Astrocyte (in vitro differentiated cells and primary cell): ENCODE measurements at regions not wholly inside any gene's neighbourhood (a gene's known extent, or its start where the extent isn't known, plus 50 kb on each side); places are given as distances from the start of the nearest gene placed in this dataset.

ENCODE experiments used
- DNase-seq: peaks from one replicate; pipeline ENCODE4 v3.0.0-alpha.2; 2010; ENCODE audit warnings: low read depth
- FAIRE-seq: peaks from 2 replicates; lab custom pipeline; 2011; peaks lifted over from hg19 to GRCh38; lab: Jason Lieb, UNC
- H2AFZ ChIP-seq: 2 replicates; pipeline ENCODE4 v1.6.0; 2012; ENCODE audit warnings: low read depth, low read length, inconsistent platforms
- H3K27ac ChIP-seq: 2 replicates; pipeline ENCODE4 v1.5.1; 2011; ENCODE audit warnings: low read depth, low read length, inconsistent platforms
- H3K27me3 ChIP-seq: 2 replicates; pipeline ENCODE4 v1.6.0; 2011; ENCODE audit warnings: low read length, inconsistent platforms; ENCODE audit not compliant: insufficient read depth
- H3K36me3 ChIP-seq: 2 replicates; pipeline ENCODE4 v1.5.1; 2011; ENCODE audit warnings: low read length, inconsistent platforms; ENCODE audit not compliant: insufficient read depth
- H3K4me1 ChIP-seq: 2 replicates; pipeline ENCODE4 v1.5.1; 2011; ENCODE audit warnings: low read length, inconsistent platforms; ENCODE audit not compliant: insufficient read depth
- H3K4me2 ChIP-seq: 2 replicates; pipeline ENCODE4 v1.6.0; 2012; ENCODE audit warnings: low read length, inconsistent platforms
- H3K4me3 ChIP-seq: 2 replicates; pipeline ENCODE4 v1.5.1; 2011; ENCODE audit warnings: low read depth, mild to moderate bottlenecking, low read length, inconsistent platforms; ENCODE audit not compliant: insufficient read depth
- H3K79me2 ChIP-seq: 2 replicates; pipeline ENCODE4 v1.6.0; 2012; ENCODE audit warnings: mild to moderate bottlenecking, low read length, inconsistent platforms; ENCODE audit not compliant: insufficient read depth
- H3K9ac ChIP-seq: 2 replicates; pipeline ENCODE4 v1.6.0; 2012; ENCODE audit warnings: mild to moderate bottlenecking, low read length, inconsistent platforms
- H3K9me3 ChIP-seq: 2 replicates; pipeline ENCODE4 v1.5.1; 2012; ENCODE audit warnings: low read depth, mild to moderate bottlenecking, low read length, inconsistent platforms; ENCODE audit not compliant: insufficient read depth
- H4K20me1 ChIP-seq: 2 replicates; pipeline ENCODE4 v1.6.0; 2012; ENCODE audit warnings: low read length, inconsistent platforms; ENCODE audit not compliant: insufficient read depth
- H3K27ac Mint-ChIP-seq: one replicate; pipeline ENCODE4 v1.8.0; 2021; ENCODE audit warnings: mild to moderate bottlenecking, mixed read lengths; ENCODE audit not compliant: unreplicated experiment
- H3K27me3 Mint-ChIP-seq: one replicate; pipeline ENCODE4 v1.8.0; 2021; ENCODE audit warnings: low read depth, mixed read lengths; ENCODE audit not compliant: unreplicated experiment
- H3K36me3 Mint-ChIP-seq: one replicate; pipeline ENCODE4 v1.8.0; 2021; ENCODE audit warnings: low read depth, mixed read lengths; ENCODE audit not compliant: unreplicated experiment
- H3K4me1 Mint-ChIP-seq: one replicate; pipeline ENCODE4 v1.8.0; 2021; ENCODE audit warnings: low read depth, mixed read lengths; ENCODE audit not compliant: unreplicated experiment
- H3K4me3 Mint-ChIP-seq: one replicate; pipeline ENCODE4 v1.8.0; 2021; ENCODE audit warnings: mild to moderate bottlenecking, moderate library complexity, mixed read lengths; ENCODE audit not compliant: unreplicated experiment
- H3K9me3 Mint-ChIP-seq: one replicate; pipeline ENCODE4 v1.8.0; 2021; ENCODE audit warnings: mild to moderate bottlenecking, mixed read lengths; ENCODE audit not compliant: unreplicated experiment
- EZH2 ChIP-seq: IDR thresholded peaks from 2 replicates; pipeline ENCODE4 v1.6.1; 2012; ENCODE audit warnings: mild to moderate bottlenecking, low read length, inconsistent platforms; ENCODE audit not compliant: insufficient read depth
- TF ChIP-seq, protein P1 (sequence below): IDR thresholded peaks from 2 replicates; pipeline ENCODE4 v1.5.1; 2011; ENCODE audit warnings: low read depth, mild to moderate bottlenecking, inconsistent platforms, low read length, moderate library complexity; ENCODE audit not compliant: insufficient read depth

DNA sequence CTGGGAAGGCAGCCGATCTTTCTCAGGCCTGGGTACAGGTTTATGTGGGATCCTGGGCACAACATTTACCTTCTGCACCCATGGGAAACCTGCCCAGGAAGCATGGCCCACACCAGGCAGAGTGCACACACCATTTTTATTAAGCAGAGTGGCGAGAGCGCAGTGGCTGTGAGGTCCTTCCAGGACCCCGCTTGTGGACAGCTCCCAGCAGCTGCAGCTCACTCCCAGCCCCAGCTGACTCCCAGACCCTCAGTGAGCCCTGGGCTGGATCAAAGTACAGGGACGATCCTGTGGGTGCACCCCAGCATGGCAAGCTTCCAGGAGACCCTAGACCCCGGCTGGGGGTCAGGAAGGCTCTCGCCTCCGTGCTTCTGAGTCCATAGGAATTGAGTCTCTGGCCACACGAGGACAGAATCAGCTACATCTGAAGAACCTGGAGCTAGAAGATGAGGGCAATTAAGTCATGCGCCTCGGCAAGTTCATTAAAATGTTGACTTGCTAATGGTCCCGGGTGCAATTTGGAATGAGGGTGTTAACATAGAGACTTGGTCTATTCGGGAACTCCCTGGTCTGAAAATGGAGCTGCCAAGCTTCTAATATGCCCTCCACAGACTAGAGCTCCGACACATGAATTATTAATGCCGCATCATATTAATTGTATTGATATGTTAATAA is 65.4 kb upstream of the SLCO4A1 start:
- Mint-ChIP-seq H3K4me1 (no peaks in the 10 kb centered on the region), H3K36me3 (no peaks in the 10 kb centered on the region), H3K9me3 (no peaks in the 10 kb centered on the region), H3K27ac (no peak overlapping the region), H3K4me3 (no peak overlapping the region), H3K27me3 (peaks cover 64% of the 10 kb centered on the region)
- H3K36me3 ChIP-seq: no peaks in the 10 kb centered on the region
- H3K9me3 ChIP-seq: no peaks in the 10 kb centered on the region
- H3K27ac ChIP-seq: no peak overlapping the region
- no peak overlapping the region for H3K4me2 ChIP-seq
- no peak overlapping the region for H2AFZ ChIP-seq
- no peak for DNase-seq
- peaks cover 14% of the 10 kb centered on the region for H3K27me3 ChIP-seq
- no peaks in the 10 kb centered on the region for H3K4me1 ChIP-seq
- H3K79me2 ChIP-seq: no peaks in the 10 kb centered on the region
- peaks cover 7% of the 10 kb centered on the region for H4K20me1 ChIP-seq
- no peak for FAIRE-seq
- H3K4me3 ChIP-seq: no peak overlapping the region
- no peak overlapping the region for H3K9ac ChIP-seq
- TF ChIP-seq, protein P1, sequence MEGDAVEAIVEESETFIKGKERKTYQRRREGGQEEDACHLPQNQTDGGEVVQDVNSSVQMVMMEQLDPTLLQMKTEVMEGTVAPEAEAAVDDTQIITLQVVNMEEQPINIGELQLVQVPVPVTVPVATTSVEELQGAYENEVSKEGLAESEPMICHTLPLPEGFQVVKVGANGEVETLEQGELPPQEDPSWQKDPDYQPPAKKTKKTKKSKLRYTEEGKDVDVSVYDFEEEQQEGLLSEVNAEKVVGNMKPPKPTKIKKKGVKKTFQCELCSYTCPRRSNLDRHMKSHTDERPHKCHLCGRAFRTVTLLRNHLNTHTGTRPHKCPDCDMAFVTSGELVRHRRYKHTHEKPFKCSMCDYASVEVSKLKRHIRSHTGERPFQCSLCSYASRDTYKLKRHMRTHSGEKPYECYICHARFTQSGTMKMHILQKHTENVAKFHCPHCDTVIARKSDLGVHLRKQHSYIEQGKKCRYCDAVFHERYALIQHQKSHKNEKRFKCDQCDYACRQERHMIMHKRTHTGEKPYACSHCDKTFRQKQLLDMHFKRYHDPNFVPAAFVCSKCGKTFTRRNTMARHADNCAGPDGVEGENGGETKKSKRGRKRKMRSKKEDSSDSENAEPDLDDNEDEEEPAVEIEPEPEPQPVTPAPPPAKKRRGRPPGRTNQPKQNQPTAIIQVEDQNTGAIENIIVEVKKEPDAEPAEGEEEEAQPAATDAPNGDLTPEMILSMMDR: no peak
- TF ChIP-seq EZH2: no peak

DNA sequence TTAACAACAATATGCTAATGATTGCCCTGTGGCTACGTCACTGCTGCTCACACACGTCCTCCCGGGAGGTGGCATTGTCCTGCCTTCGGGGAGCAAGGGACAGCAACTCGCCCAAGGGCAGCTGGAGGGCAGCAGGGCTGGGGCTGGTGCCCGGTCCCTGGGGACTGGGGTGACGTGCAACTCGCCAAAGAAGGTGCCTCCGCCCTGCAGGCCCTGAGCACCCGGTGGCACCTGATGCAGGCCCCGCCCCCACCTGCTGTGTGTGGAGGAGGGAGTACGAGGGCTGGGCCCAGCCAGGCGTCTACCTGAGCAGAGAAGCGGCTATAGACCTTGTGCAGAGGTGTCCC is 64.8 kb upstream of the SLCO4A1 start:
- peaks cover 7% of the 10 kb centered on the region for H4K20me1 ChIP-seq
- no peak overlapping the region for H3K9ac ChIP-seq
- no peak for DNase-seq
- H3K27me3 ChIP-seq: peaks cover 14% of the 10 kb centered on the region
- H3K9me3 ChIP-seq: no peaks in the 10 kb centered on the region
- no peak overlapping the region for H2AFZ ChIP-seq
- no peaks in the 10 kb centered on the region for H3K4me1 ChIP-seq
- no peak overlapping the region for H3K4me3 Mint-ChIP-seq
- no peak overlapping the region for H3K27ac Mint-ChIP-seq
- H3K27ac ChIP-seq: no peak overlapping the region
- peaks cover 65% of the 10 kb centered on the region for H3K27me3 Mint-ChIP-seq
- H3K36me3 Mint-ChIP-seq: no peaks in the 10 kb centered on the region
- no peaks in the 10 kb centered on the region for H3K9me3 Mint-ChIP-seq
- no peaks in the 10 kb centered on the region for H3K36me3 ChIP-seq
- H3K4me2 ChIP-seq: no peak overlapping the region
- no peak for FAIRE-seq
- no peaks in the 10 kb centered on the region for H3K4me1 Mint-ChIP-seq
- no peak for TF ChIP-seq EZH2
- TF ChIP-seq, protein P1: no peak
- H3K4me3 ChIP-seq: no peak overlapping the region
- H3K79me2 ChIP-seq: no peaks in the 10 kb centered on the region

DNA sequence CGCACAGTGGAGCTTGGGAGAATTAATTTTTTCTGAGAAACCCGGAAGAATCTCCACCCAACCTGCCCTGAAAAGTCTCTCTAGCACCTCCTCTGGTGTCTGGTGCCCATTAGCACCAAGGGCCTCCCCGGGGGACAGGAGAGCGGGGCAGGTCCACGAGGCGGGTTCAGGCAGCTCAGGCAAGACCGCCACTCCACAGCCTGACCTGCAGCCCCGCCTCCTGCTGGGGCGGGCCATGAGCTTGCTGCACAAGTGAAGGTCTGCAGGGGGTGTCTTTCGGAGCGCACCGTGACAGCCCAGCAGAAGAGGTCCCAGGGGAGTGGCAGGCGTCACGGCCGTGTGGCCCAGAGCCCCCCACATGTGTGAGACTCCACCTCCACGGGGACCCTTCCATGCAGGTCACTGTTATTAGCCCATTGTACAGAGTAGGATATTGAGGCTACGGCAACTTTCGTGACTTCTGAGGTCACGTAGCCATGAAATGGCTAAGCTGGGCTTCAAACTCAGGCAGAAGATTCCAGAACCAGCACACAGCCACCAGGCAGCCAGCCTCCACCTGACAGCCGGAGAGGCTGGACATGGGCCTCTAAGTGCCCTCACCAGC is 63.9 kb upstream of the SLCO4A1 start:
- no peak for TF ChIP-seq EZH2
- TF ChIP-seq, protein P1: no peak
- H3K27me3 ChIP-seq: peaks cover 18% of the 10 kb centered on the region
- no peak overlapping the region for H3K4me2 ChIP-seq
- H3K4me3 Mint-ChIP-seq: no peak overlapping the region
- no peaks in the 10 kb centered on the region for H3K36me3 ChIP-seq
- H3K79me2 ChIP-seq: no peaks in the 10 kb centered on the region
- H3K9me3 ChIP-seq: no peaks in the 10 kb centered on the region
- H3K27ac Mint-ChIP-seq: no peak overlapping the region
- no peak for FAIRE-seq
- H3K4me1 Mint-ChIP-seq: no peaks in the 10 kb centered on the region
- H3K9ac ChIP-seq: no peak overlapping the region
- H3K9me3 Mint-ChIP-seq: no peaks in the 10 kb centered on the region
- H3K27me3 Mint-ChIP-seq: peaks cover 65% of the 10 kb centered on the region
- no peak overlapping the region for H2AFZ ChIP-seq
- H3K4me3 ChIP-seq: no peak overlapping the region
- no peaks in the 10 kb centered on the region for H3K4me1 ChIP-seq
- no peaks in the 10 kb centered on the region for H3K36me3 Mint-ChIP-seq
- H4K20me1 ChIP-seq: peaks cover 7% of the 10 kb centered on the region
- DNase-seq: no peak
- no peak overlapping the region for H3K27ac ChIP-seq
